GM12891 (cell line): ENCODE measurements at regions not wholly inside any gene's neighbourhood (a gene's known extent, or its start where the extent isn't known, plus 50 kb on each side); places are given as distances from the start of the nearest gene placed in this dataset.

Source experiments
- DNase-seq: peaks from one replicate; pipeline ENCODE4 v3.0.0; 2011; ENCODE audit warnings: low spot score; ENCODE audit not compliant: insufficient read length
- FAIRE-seq: peaks from 2 replicates; lab custom pipeline; 2011; peaks lifted over from hg19 to GRCh38; lab: Jason Lieb, UNC
- PAX5 ChIP-seq: IDR thresholded peaks from 2 replicates; pipeline ENCODE4 v1.6.1; 2011; ENCODE audit warnings: low read length, moderate library complexity, mild to moderate bottlenecking; ENCODE audit not compliant: insufficient read depth, severe bottlenecking
- POLR2A ChIP-seq: IDR thresholded peaks from 2 replicates; pipeline ENCODE4 v1.6.1; 2011; ENCODE audit warnings: low read depth, low read length, control low read depth
- POLR2AphosphoS5 ChIP-seq: IDR thresholded peaks from 2 replicates; pipeline ENCODE4 v1.6.1; 2011; ENCODE audit warnings: low read depth, low read length, control low read depth
- POU2F2 ChIP-seq: IDR thresholded peaks from 2 replicates; pipeline ENCODE4 v1.6.1; 2011; ENCODE audit warnings: low read depth, mild to moderate bottlenecking, control low read depth, low read length, moderate library complexity
- SPI1 ChIP-seq: IDR thresholded peaks from 2 replicates; pipeline ENCODE4 v1.6.1; 2011; ENCODE audit warnings: low read depth, low read length, control low read depth
- TAF1 ChIP-seq: IDR thresholded peaks from 2 replicates; pipeline ENCODE4 v1.6.1; 2011; ENCODE audit warnings: low read depth, low read length, control low read depth

GRCh38 chr5:171624396-171624795, 161.2 kb upstream of the SMIM23 start:
- DNase-seq (no peak), FAIRE-seq (no peak)
- TF ChIP-seq POU2F2 (no peak), SPI1 (no peak), POLR2A (no peak), TAF1 (no peak), POLR2AphosphoS5 (no peak), PAX5 (no peak)

GRCh38 chr5:171625646-171626045, 160.0 kb upstream of the SMIM23 start:
- DNase-seq = no peak
- FAIRE-seq = no peak
- TF ChIP-seq POLR2AphosphoS5 (no peak), POU2F2 (no peak), SPI1 (no peak), PAX5 (no peak), POLR2A (no peak), TAF1 (no peak)

GRCh38 chr5:171627936-171628632, 157.5 kb upstream of the SMIM23 start:
- no peak for TF ChIP-seq TAF1
- TF ChIP-seq POLR2AphosphoS5 = no peak
- TF ChIP-seq PAX5 = no peak
- no peak for TF ChIP-seq SPI1
- TF ChIP-seq POU2F2 = no peak
- TF ChIP-seq POLR2A = no peak

GRCh38 chr5:171628633-171628974, 157.0 kb upstream of the SMIM23 start:
- FAIRE-seq = no peak
- no peak for TF ChIP-seq TAF1
- TF ChIP-seq POU2F2 = no peak
- no peak for TF ChIP-seq SPI1
- no peak for TF ChIP-seq POLR2AphosphoS5
- TF ChIP-seq POLR2A = no peak
- no peak for DNase-seq

More at GRCh38 chr5:171627936-171628632, 157.5 kb upstream of the SMIM23 start:
- DNase-seq (no peak), FAIRE-seq (no peak)

GRCh38 chr5:171629221-171629620, 156.4 kb upstream of the SMIM23 start:
- FAIRE-seq = no peak
- TF ChIP-seq POLR2A (no peak), PAX5 (no peak), SPI1 (no peak), TAF1 (no peak), POLR2AphosphoS5 (no peak), POU2F2 (no peak)

GRCh38 chr5:171629628-171630349, 155.8 kb upstream of the SMIM23 start:
- no peak for FAIRE-seq
- TF ChIP-seq POLR2AphosphoS5 (no peak), POU2F2 (no peak), POLR2A (no peak), TAF1 (no peak)
- DNase-seq = no peak

More at GRCh38 chr5:171629221-171629620, 156.4 kb upstream of the SMIM23 start:
- no peak for DNase-seq

- FAIRE-seq (no peak), DNase-seq (no peak)
- TF ChIP-seq POLR2AphosphoS5 = no peak
- TF ChIP-seq SPI1 = no peak
- TF ChIP-seq PAX5 = no peak
- no peak for TF ChIP-seq POU2F2
- no peak for TF ChIP-seq POLR2A
These were observed 155.1 kb upstream of the SMIM23 start for GRCh38 chr5:171630350-171631065.

- TF ChIP-seq POLR2AphosphoS5 (no peak), SPI1 (no peak), PAX5 (no peak), POU2F2 (no peak), TAF1 (no peak), POLR2A (no peak)
- DNase-seq = no peak
- no peak for FAIRE-seq
These were observed 153.0 kb upstream of the SMIM23 start for GRCh38 chr5:171632616-171633015.

- no peak for FAIRE-seq
These were observed 151.7 kb upstream of the SMIM23 start for GRCh38 chr5:171633776-171634470.

More at GRCh38 chr5:171633776-171634470, 151.7 kb upstream of the SMIM23 start:
- DNase-seq = no peak
- TF ChIP-seq POLR2A (no peak), SPI1 (peak; percentile 95)
